ENCODE measurements at regions not wholly inside any gene's neighbourhood (a gene's known extent, or its start where the extent isn't known, plus 50 kb on each side); places are given as distances from the start of the nearest gene placed in this dataset.

DNA sequence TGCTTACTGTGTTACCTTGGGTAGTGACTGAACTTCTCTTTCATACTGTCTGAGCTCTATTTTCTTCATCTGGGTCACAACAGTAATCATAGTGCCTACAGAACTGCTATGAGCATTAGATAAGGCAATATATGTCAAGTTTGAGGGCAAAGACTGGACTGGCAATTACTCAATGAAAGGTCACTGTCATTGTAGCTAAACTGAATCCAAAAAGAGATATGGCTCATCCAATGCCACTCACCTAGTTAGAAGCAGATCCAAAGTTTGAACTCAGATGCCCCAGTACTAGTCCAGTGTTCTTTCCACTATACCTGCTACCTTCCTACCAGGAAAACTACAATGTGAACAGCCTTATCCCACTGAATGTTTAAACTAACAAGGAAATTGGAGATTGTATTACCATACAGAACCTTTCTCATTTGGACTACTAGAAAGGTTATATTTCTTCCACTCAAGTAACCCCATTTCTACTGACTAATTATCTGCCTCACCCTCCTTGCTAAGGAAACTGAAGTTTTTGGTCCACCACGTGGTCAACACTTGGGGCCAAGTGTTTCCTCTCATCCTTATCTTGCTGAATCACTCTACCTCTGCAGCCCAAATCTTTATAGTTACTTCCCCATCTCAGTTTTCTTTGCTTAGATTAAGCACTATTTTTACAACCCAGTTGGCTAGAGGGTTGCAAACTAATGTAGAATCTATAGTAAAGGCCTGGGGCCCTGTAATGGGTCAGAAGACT is 202.3 kb upstream of the LPP start:
- peak overlapping the region; percentile 26 to 88 (median 51) for H3K27ac Mint-ChIP-seq
- no peaks in the 10 kb centered on the region for H3K27me3 Mint-ChIP-seq (ENCODE audit: low read depth in 3 of 3)
- no peaks in the 10 kb centered on the region for H3K36me3 Mint-ChIP-seq
- peaks cover 68 to 80% of the 10 kb centered on the region in 2 donors for H3K4me1 Mint-ChIP-seq
- peak; percentile 31 to 51 (median 44) for DNase-seq
- peak overlapping the region; percentile 58 to 66 (median 59) for H3K4me3 Mint-ChIP-seq
- H3K9me3 Mint-ChIP-seq: no peaks in the 10 kb centered on the region

DNA sequence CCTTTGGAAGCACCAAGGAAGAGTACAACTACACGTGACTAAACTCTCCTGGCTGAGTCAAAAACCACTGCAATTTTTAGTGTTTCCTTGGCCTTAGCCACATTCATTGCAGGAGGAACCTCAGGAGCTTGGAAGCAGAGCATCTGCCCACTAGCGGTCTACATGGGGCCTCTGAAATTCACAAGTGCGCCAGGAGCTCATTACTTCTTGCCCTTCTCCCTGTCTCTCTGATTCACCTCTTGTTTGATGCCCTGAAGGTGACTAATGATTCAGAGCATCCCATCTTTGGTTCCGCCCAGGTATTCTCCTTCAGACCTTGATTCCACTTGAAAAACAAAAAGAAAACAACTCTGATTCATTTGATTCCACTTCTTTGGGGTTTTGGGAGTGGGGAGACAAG is 201.1 kb upstream of the LPP start:
- no peaks in the 10 kb centered on the region for H3K9me3 Mint-ChIP-seq
- H3K36me3 Mint-ChIP-seq: no peaks in the 10 kb centered on the region
- peaks cover 77 to 84% of the 10 kb centered on the region in 2 donors for H3K4me1 Mint-ChIP-seq
- DNase-seq: no peak
- H3K4me3 Mint-ChIP-seq: peak overlapping the region in 1 of 5 donors; percentile 4
- H3K27me3 Mint-ChIP-seq (ENCODE audit: low read depth in 3 of 3): no peaks in the 10 kb centered on the region
- peak overlapping the region in 1 of 6 donors; percentile 65 for H3K27ac Mint-ChIP-seq

DNA sequence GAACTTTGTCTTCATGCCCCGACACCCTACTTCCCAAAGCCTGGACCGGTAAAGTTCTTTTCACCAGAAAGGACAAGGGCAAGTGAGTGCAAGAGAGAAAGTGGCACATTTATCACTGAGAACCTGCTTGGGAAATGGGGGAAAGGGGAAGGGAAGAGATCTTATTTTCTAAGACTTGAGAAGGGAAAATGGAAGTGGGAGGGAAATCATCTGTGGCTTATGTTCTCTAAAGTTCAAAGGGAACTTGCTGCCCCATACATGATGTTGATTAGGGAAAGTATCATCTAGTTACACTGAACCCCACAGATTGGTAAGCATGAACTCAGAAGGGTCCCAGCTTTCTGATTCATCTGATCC is 199.5 kb upstream of the LPP start:
- H3K27me3 Mint-ChIP-seq (ENCODE audit: low read depth in 3 of 3): no peaks in the 10 kb centered on the region
- peaks cover 0 to 3% (median 0%) of the 10 kb centered on the region in 3 donors for H3K36me3 Mint-ChIP-seq
- no peak overlapping the region for H3K27ac Mint-ChIP-seq
- no peak for DNase-seq
- no peaks in the 10 kb centered on the region for H3K9me3 Mint-ChIP-seq
- H3K4me3 Mint-ChIP-seq: no peak overlapping the region
- H3K4me1 Mint-ChIP-seq: peaks cover 85 to 93% of the 10 kb centered on the region in 2 donors

DNA sequence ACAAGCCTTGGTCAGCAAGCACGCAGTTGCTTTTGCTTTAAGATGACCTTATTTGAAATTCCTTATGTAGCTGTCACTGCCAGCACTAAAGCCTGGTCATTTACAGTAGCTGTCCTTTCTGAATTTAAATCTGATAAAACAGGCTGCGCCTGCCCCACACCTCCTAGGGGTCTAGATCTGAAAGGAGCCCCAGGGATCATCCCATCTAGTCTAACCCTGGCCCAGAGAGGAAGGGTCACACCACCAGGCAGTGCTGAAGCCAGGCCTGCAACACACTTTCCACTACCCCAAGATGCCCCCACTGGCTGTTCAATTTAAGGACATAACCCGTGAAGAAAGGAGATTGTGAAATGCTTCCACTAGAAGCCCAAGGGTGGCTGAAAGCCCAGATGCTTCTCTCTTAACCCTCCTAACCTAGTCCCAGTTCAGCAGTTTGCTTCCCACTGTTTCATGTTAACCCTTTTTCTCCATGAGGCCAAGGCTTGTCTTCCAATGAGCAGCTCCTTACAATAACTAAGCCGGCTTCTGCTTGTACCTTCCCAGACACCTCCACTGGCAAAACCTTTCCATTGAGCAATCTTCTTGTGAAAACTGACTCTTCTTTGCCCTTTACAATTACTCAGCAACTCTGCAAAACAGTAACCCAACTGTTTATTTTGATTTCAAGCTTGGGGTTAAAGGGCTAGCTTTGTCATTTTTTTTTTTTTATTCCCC is 198.9 kb upstream of the LPP start:
- H3K4me1 Mint-ChIP-seq: peaks cover 86 to 93% of the 10 kb centered on the region in 2 donors
- H3K27ac Mint-ChIP-seq: peak overlapping the region in 2 of 6 donors; percentile 2 to 51

DNA sequence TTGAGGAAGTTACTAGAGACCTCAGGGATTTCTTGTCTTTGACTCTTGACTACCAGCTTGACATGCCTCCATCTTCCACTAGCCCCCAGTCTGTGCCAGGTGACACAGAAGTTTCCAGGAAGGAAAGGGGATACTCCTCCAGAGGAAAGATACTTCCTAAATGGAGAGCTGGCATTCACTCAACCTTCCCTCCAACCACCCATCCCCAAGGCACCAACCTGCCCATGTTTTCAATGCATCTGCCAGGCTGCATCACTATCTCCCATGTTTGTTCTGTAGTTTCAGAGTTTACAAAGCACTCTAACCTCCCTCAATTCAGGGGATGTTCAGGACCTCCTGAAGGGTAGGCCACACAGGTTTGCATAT is 198.4 kb upstream of the LPP start:
- Mint-ChIP-seq H3K4me3 (no peak overlapping the region), H3K27ac (peak overlapping the region in 2 of 6 donors; percentile 2 to 33)

More for the DNA sequence above, 198.9 kb upstream of the LPP start:
- no peaks in the 10 kb centered on the region for H3K27me3 Mint-ChIP-seq (ENCODE audit: low read depth in 3 of 3)
- H3K9me3 Mint-ChIP-seq: no peaks in the 10 kb centered on the region
- H3K36me3 Mint-ChIP-seq: peaks cover 0 to 3% (median 0%) of the 10 kb centered on the region in 3 donors
- no peak overlapping the region for H3K4me3 Mint-ChIP-seq
- no peak for DNase-seq

DNA sequence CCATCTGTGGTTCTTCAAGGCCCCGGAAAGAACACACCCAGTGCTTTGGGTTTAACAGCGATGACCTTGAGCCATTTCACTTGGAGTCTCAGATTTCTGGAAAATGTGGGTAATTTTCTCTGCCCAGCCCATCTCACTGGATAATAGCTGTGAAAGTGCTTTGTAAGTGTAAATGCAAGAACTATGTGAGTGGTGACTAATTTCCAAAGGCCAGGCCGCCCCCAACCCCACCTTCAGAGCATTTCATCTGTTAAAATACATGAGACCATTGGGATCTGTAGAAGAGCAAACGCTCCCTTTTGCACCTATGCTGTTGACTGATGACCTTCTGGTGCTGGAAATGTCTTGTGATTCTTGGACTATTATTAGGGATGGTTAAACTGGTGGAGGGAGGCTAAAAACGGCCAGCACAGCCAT is 196.8 kb upstream of the LPP start:
- peaks cover 0 to 3% (median 0%) of the 10 kb centered on the region in 3 donors for H3K36me3 Mint-ChIP-seq
- H3K4me3 Mint-ChIP-seq: no peak overlapping the region
- peaks cover 64 to 72% of the 10 kb centered on the region in 2 donors for H3K4me1 Mint-ChIP-seq
- no peak for DNase-seq
- no peaks in the 10 kb centered on the region for H3K9me3 Mint-ChIP-seq
- no peaks in the 10 kb centered on the region for H3K27me3 Mint-ChIP-seq (ENCODE audit: low read depth in 3 of 3)
- no peak overlapping the region for H3K27ac Mint-ChIP-seq

More for the DNA sequence above, 198.4 kb upstream of the LPP start:
- no peaks in the 10 kb centered on the region for H3K27me3 Mint-ChIP-seq (ENCODE audit: low read depth in 3 of 3)
- peaks cover 80 to 88% of the 10 kb centered on the region in 2 donors for H3K4me1 Mint-ChIP-seq
- peaks cover 0 to 3% (median 0%) of the 10 kb centered on the region in 3 donors for H3K36me3 Mint-ChIP-seq
- DNase-seq: no peak
- no peaks in the 10 kb centered on the region for H3K9me3 Mint-ChIP-seq

DNA sequence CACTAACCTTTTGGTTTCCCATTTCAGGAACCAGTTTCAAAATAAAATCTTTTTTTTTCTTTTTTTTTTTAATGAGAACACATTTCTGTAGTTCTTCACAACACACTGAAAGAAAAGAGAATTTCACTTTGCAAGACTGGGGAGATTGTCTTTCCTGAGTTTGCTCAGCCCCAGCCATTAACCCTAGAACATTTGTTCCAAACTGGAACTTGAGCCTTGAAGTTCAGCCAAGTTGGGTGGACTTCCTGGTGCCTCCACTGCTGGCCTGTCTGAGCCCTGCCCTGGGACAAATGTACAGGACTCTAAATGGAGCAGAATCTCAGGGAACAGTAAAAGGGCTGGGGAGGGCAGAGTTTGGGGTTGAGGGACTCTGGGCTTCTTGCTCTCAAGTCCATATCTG is 196.4 kb upstream of the LPP start:
- H3K27ac Mint-ChIP-seq: no peak overlapping the region
- H3K36me3 Mint-ChIP-seq: peaks cover 0 to 3% (median 0%) of the 10 kb centered on the region in 3 donors
- DNase-seq: no peak
- no peaks in the 10 kb centered on the region for H3K27me3 Mint-ChIP-seq (ENCODE audit: low read depth in 3 of 3)
- H3K4me3 Mint-ChIP-seq: no peak overlapping the region
- H3K9me3 Mint-ChIP-seq: no peaks in the 10 kb centered on the region
- H3K4me1 Mint-ChIP-seq: peaks cover 60 to 68% of the 10 kb centered on the region in 2 donors

DNA sequence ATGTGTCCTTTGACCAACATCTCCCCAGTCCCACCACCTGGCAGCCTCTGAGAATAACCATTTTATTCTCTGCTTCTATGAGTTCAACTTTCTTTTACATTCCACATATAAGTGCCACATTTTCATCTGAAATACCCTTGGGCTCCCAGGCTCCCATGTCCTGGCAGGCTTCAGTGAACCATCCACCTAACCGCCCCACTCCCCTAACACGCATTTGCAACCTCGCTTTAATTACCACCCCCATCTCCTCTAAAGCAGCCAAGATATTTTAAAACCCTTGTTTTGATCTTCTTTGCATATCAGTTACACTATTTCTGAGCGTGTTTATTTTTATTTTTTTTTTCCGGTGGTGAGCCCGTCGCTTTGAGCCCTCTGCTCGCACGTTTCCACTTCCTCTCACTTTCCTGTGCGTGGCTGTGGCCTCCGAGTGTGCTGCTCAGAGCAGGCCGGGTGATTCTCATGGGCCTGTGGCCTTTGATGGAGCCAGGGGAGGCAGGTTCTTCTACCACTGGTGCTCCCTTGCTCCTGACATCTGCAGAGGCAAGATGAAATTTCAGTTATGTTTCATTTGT is 195.4 kb upstream of the LPP start:
- Mint-ChIP-seq H3K27me3 (ENCODE audit: low read depth in 3 of 3) (no peaks in the 10 kb centered on the region), H3K4me3 (peak overlapping the region; percentile 71 to 87 (median 78)), H3K27ac (peak overlapping the region; percentile 76 to 96 (median 84)), H3K4me1 (peaks cover 51 to 59% of the 10 kb centered on the region in 2 donors), H3K36me3 (peaks cover 0 to 3% (median 0%) of the 10 kb centered on the region in 3 donors), H3K9me3 (no peaks in the 10 kb centered on the region)
- DNase-seq: peak; percentile 54 to 63 (median 59)

DNA sequence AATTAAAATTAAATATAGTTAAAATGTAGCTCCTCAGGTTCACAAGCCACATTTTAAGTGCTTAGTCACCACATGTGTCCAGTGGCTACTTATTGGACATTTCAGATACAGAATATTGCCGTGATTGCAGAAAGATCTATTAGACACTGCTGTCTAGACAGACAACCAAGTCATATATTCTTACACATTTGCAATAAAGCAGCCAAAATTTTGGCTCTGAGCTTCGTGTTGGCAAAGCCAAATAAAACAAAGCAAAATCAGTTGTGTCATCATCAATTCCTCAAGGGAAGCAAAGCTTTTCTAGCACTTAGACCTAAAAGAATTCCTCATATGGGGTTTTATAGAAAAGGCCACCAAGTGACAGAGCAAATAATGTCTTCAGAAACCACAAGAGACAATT is 193.1 kb upstream of the LPP start:
- H3K27ac Mint-ChIP-seq: no peak overlapping the region
- H3K4me1 Mint-ChIP-seq: peaks cover 33 to 38% of the 10 kb centered on the region in 2 donors
- DNase-seq: no peak
- peaks cover 0 to 3% (median 0%) of the 10 kb centered on the region in 3 donors for H3K36me3 Mint-ChIP-seq
- no peak overlapping the region for H3K4me3 Mint-ChIP-seq
- peaks cover 0 to 2% (median 1%) of the 10 kb centered on the region in 3 donors for H3K27me3 Mint-ChIP-seq (ENCODE audit: low read depth in 3 of 3)
- no peaks in the 10 kb centered on the region for H3K9me3 Mint-ChIP-seq

DNA sequence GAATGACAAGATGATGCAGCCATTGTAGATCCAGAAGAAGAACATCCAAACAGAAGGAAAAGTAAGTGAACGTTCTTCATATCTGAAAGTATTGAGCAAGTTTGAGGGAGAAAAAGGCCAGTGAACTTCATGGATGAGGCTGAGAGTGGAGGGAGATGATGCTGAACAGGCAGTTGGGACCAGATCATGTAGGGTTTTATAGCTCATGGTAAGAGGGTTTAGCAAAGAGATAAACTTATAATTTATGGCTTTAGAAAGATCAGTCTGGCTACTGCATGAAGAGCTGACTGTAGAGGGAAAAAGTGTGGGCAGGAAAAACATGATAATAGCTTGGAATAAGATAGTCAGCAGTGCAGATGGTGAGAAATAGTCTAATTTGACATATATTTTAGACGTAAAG is 192.6 kb upstream of the LPP start:
- no peak for DNase-seq
- no peaks in the 10 kb centered on the region for H3K9me3 Mint-ChIP-seq
- H3K27ac Mint-ChIP-seq: no peak overlapping the region
- peaks cover 31 to 39% of the 10 kb centered on the region in 2 donors for H3K4me1 Mint-ChIP-seq
- H3K27me3 Mint-ChIP-seq (ENCODE audit: low read depth in 3 of 3): peaks cover 0 to 2% (median 1%) of the 10 kb centered on the region in 3 donors
- H3K36me3 Mint-ChIP-seq: peaks cover 0 to 3% (median 0%) of the 10 kb centered on the region in 3 donors
- no peak overlapping the region for H3K4me3 Mint-ChIP-seq

DNA sequence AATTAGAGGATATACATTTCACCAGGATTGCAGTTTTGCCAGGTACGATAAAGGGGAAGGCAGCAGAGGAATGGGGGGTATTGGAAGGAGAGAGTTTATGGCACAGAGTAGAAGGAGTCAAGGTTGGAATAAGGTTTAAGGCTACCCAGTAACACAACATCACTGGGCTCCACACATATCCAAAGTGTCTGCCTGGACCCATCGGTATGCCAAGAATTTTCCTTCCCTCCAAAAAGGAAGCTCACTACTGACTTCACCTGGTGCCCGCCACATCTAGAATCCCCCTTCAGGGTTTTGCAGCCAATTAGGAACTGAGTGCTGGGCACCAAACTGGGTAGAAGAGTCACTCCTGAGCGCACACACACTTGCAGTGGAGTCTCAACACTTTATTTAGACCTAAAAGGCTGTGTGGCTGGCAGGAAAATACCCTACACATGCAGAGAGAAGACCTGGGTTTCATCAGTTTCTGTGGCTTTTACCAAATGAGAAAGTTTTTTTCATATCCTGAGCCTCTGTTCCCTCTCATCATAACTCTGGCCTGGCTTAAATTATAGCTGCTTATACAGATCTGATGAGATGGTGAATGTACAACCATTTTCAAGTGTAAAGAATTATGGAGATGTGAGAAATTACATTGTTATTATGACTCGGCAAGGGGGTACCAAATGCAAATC is 190.8 kb upstream of the LPP start:
- DNase-seq: no peak
- H3K27ac Mint-ChIP-seq: peak overlapping the region in 1 of 6 donors; percentile 6
- H3K4me3 Mint-ChIP-seq: no peak overlapping the region

DNA sequence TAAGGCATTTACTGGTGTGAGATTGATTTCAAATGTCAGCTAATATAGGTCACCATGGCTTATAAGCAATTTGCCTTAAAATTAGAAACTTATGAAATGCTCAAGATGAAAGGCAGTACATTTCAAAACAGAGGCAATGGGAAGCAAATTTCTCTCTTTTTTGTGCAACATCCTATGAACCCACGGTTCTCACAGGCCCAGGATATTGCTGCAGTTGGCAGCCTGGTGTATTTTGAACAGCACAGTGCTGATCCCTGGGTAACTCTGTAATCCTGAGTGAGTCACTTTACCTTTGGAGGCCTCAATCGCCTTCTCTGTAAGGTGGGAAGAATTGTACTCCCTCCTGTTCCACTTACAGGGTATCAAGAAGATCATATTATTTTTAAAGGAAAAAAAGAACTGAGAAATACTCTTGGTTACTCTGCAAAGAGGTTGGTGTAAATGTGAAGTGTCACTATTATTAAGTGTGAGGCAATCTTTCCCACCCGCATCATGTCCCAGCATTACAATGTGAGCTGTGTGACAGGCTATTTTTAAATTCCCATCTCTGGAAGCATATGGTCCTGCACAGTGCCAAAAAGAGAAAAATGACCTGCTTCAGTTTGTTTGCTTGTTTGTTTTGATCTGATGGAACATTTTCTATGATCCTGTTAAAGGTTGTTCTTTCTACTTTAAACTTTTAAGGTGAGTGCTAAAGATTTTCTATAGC is 190.1 kb upstream of the LPP start:
- DNase-seq: no peak
- Mint-ChIP-seq H3K27ac (peak overlapping the region in 1 of 6 donors; percentile 6), H3K9me3 (no peaks in the 10 kb centered on the region), H3K4me1 (peaks cover 11 to 19% of the 10 kb centered on the region in 2 donors), H3K36me3 (no peaks in the 10 kb centered on the region), H3K4me3 (no peak overlapping the region), H3K27me3 (ENCODE audit: low read depth in 3 of 3) (peaks cover 0 to 2% (median 1%) of the 10 kb centered on the region in 3 donors)

More for the DNA sequence above, 190.8 kb upstream of the LPP start:
- no peaks in the 10 kb centered on the region for H3K9me3 Mint-ChIP-seq
- H3K27me3 Mint-ChIP-seq (ENCODE audit: low read depth in 3 of 3): peaks cover 0 to 2% (median 1%) of the 10 kb centered on the region in 3 donors
- peaks cover 18 to 26% of the 10 kb centered on the region in 2 donors for H3K4me1 Mint-ChIP-seq
- H3K36me3 Mint-ChIP-seq: peaks cover 0 to 3% (median 0%) of the 10 kb centered on the region in 3 donors

DNA sequence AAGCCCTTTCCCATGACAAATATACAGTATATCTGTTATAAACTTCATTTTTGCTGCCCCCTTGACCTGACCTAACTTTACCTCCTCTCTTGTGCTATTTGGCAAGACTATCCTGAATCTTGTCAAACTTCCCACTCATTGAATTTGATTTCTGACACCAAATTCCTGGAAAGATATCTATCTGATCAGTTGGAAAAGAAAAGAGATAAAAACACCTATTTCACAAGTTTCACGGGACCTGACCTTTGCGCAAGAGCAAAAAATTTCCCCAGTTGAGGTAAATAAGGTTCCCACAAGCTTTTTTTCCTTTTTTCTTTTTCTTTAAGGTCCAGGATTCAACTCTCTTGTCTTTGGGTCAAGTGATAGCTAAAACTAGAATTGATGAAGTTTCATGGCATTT is 189.2 kb upstream of the LPP start:
- no peak for DNase-seq
- peaks cover 0 to 3% (median 2%) of the 10 kb centered on the region in 3 donors for H3K27me3 Mint-ChIP-seq (ENCODE audit: low read depth in 3 of 3)
- no peak overlapping the region for H3K27ac Mint-ChIP-seq
- H3K36me3 Mint-ChIP-seq: no peaks in the 10 kb centered on the region
- no peaks in the 10 kb centered on the region for H3K9me3 Mint-ChIP-seq
- H3K4me3 Mint-ChIP-seq: no peak overlapping the region
- peaks cover 3 to 10% of the 10 kb centered on the region in 2 donors for H3K4me1 Mint-ChIP-seq

Data from immature natural killer cell (primary cell).